Effector memory CD4-positive, alpha-beta T cell (primary cell): ENCODE measurements at regions not wholly inside any gene's neighbourhood (a gene's known extent, or its start where the extent isn't known, plus 50 kb on each side); places are given as distances from the start of the nearest gene placed in this dataset.

ENCODE experiments used
- DNase-seq, 3 donors: peaks; one replicate each; pipeline ENCODE4 v3.0.0-alpha.2; 2020
- H3K27ac ChIP-seq: 2 replicates; pipeline ENCODE4 v1.7.0; 2013; ENCODE audit warnings: mild to moderate bottlenecking, low read length, moderate library complexity; ENCODE audit not compliant: insufficient read depth, poor library complexity, severe bottlenecking
- H3K27me3 ChIP-seq: replicated peaks from 2 replicates; pipeline ENCODE4 v1.7.0; 2013; ENCODE audit warnings: mild to moderate bottlenecking, low read length; ENCODE audit not compliant: insufficient read depth, control insufficient read depth, poor library complexity, severe bottlenecking
- H3K36me3 ChIP-seq: 2 replicates; pipeline ENCODE4 v1.7.0; 2013; ENCODE audit warnings: mild to moderate bottlenecking, low read length, moderate library complexity; ENCODE audit not compliant: control insufficient read depth, insufficient read depth
- H3K4me1 ChIP-seq: 2 replicates; pipeline ENCODE4 v1.7.0; 2013; ENCODE audit warnings: low read length, mild to moderate bottlenecking; ENCODE audit not compliant: control insufficient read depth, insufficient read depth, poor library complexity, severe bottlenecking
- H3K4me3 ChIP-seq: 2 replicates; pipeline ENCODE4 v1.7.0; 2013; ENCODE audit warnings: low read length, low read depth, mild to moderate bottlenecking; ENCODE audit not compliant: insufficient read depth, poor library complexity, severe bottlenecking
- H3K9me3 ChIP-seq: 2 replicates; pipeline ENCODE4 v1.7.0; 2013; ENCODE audit warnings: mild to moderate bottlenecking, low read length, moderate library complexity; ENCODE audit not compliant: control insufficient read depth

DNA sequence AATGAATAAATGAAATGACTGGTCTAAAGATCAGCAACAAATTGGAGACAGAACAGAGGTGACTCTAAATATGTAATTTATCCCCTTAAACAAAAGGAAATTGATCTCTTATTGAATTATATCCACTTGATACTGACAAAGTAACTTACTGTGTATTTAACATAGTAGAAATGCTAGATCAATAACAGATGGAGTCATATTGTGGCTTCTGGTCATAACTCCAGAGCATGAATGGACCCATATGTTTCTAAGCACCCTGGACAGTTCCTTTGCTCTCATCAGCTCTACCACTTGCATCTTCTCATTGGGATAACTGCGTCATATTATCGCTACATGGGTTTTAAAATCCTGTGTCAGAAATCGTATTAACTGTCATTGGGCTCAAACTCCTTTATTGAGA is 222.3 kb downstream of the ETS1 start:
- no peak for DNase-seq
- H3K27me3 ChIP-seq, result no peaks in the 10 kb centered on the region
- H3K4me3 ChIP-seq, result no peak overlapping the region
- H3K27ac ChIP-seq, result no peak overlapping the region
- no peaks in the 10 kb centered on the region for H3K36me3 ChIP-seq
- no peaks in the 10 kb centered on the region for H3K4me1 ChIP-seq
- no peaks in the 10 kb centered on the region for H3K9me3 ChIP-seq

DNA sequence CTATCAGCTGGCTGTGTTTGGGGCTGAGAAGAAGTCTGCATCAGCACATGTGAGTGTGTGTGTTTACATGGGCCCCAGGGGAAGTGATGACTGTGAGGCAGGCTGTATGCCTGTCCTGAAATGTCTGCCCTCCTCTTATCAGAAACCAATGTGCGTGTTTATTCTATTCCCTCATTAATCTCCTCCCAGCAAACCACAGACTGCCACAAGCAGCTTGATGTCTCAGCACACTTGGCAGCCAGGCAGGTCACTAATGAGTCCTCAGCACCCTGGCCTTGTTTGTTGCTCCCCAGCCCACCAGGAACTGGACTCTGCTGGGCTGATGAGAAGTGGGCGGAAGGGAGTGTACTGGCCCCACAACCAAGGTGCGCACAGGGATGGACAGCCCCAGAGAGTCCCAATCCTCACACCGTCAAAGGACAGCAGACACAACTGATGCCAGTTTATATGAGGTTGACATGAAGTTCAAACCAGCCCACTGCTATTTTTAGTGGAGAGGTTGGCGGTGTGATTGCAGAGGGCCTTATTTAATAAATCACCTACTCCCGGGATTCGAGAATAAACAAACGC is 225.8 kb downstream of the ETS1 start:
- Histone ChIP-seq H3K4me1 (no peaks in the 10 kb centered on the region), H3K9me3 (no peaks in the 10 kb centered on the region), H3K27me3 (no peaks in the 10 kb centered on the region), H3K27ac (no peak overlapping the region), H3K4me3 (no peak overlapping the region), H3K36me3 (no peaks in the 10 kb centered on the region)
- DNase-seq, result no peak

DNA sequence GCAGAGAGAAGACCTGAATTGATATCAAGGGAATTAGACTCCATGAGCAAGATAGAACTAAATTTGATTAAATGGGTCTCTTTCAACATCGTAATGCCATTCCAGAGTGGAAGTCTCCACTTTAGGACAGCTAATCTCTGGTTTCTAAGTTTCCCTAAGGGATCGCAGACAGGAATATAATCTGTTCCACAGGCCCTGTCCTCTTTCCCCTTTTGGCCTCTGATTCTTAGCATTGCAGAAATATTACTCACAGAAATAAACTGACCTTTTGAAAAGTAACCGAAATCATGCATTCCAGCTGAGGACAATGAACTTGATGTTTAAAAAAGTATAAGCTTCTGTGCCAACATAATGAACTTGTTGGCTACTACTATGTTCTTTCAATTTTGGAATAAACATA is 227.8 kb downstream of the ETS1 start:
- H3K4me1 ChIP-seq, result no peaks in the 10 kb centered on the region
- H3K27me3 ChIP-seq, result no peaks in the 10 kb centered on the region
- H3K4me3 ChIP-seq, result no peak overlapping the region
- no peaks in the 10 kb centered on the region for H3K36me3 ChIP-seq
- H3K9me3 ChIP-seq, result no peaks in the 10 kb centered on the region
- DNase-seq, result no peak
- no peak overlapping the region for H3K27ac ChIP-seq

DNA sequence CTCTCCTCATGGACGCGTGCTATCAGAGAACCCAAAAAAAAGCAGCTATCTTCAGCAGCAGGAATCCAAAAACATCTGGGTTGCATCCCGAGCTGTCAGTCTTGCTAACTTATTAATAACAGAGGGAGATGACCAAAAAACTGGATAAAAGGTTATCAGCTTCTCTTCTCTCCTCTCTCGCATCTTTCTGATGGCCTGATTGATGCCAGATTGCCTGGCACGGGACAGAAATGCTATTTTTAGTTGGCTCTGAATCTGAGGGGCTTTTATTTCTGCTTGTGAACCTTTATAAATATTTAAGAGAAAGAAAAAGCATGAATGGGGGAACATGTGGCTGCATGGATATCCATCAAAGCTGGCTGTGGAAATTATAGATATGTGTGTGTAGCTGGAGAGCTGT is 230.3 kb downstream of the ETS1 start:
- Histone ChIP-seq H3K4me3 (no peak overlapping the region), H3K27me3 (no peaks in the 10 kb centered on the region), H3K27ac (no peak overlapping the region), H3K36me3 (no peaks in the 10 kb centered on the region), H3K4me1 (no peaks in the 10 kb centered on the region), H3K9me3 (no peaks in the 10 kb centered on the region)
- DNase-seq, result no peak

DNA sequence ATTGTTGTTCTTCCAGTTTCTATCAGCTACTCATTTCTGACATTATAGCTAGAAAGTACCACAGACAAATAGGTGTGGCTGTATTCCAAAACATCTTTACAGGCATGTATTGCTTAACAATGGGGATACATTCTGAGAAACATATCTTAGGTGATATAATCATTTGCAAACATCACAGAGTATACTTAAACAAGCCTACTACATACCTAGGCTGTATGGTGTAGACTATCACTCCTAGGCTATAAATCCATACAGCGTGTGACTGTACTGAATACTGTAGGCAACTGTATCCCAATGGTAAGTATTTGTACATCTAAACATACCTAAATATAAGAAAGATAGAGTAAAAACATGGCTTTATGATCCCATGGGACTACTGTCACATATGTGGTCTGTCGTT is 231.8 kb downstream of the ETS1 start:
- H3K27ac ChIP-seq, result no peak overlapping the region
- no peak for DNase-seq
- H3K4me1 ChIP-seq, result peaks cover under 1% of the 10 kb centered on the region
- no peaks in the 10 kb centered on the region for H3K36me3 ChIP-seq
- no peaks in the 10 kb centered on the region for H3K9me3 ChIP-seq
- no peak overlapping the region for H3K4me3 ChIP-seq
- no peaks in the 10 kb centered on the region for H3K27me3 ChIP-seq

DNA sequence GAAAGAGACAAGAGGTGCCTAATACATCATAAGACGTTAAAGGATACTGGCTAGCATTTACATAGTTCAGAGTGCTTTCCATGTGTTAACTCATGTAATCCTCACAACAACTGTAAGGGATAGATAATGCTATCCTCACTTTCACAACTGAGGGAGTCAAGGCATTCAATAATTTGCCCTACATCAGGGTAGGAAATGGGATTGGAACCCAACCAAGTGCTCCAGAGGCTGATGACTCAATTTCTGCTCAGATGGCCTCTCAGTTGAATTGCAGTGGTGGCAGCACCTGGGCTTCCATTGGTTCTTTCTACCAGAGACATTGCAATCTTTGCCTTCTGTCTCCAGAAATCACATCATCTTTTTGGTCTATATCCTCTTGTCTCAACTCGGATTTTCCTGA is 232.9 kb downstream of the ETS1 start:
- DNase-seq, result no peak
- H3K4me1 ChIP-seq, result peaks cover 11% of the 10 kb centered on the region

DNA sequence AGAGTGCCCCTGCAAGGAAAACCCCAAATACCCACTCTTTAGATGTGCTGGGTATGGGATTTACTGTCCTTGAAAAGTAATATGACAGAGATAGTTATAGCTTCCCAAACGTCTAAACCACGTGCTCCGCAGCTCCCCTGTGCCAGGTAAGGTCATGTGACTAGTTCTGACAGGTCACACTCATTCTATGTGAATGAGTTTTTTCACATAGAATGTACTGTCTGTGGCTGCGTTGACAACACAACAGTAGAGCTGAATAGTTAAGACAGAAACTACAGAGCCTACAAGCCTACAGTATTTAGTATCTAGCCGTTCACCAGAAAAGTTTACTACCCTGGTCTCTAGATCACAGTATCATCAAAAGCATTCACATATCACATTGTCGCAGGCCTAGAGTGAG is 236.2 kb downstream of the ETS1 start:
- Histone ChIP-seq H3K4me3 (no peak overlapping the region), H3K9me3 (no peaks in the 10 kb centered on the region), H3K36me3 (no peaks in the 10 kb centered on the region), H3K27me3 (no peaks in the 10 kb centered on the region), H3K27ac (no peak overlapping the region), H3K4me1 (peaks cover 21% of the 10 kb centered on the region)
- no peak for DNase-seq

More for the DNA sequence above, 232.9 kb downstream of the ETS1 start:
- H3K36me3 ChIP-seq, result no peaks in the 10 kb centered on the region
- no peak overlapping the region for H3K27ac ChIP-seq
- H3K4me3 ChIP-seq, result no peak overlapping the region
- H3K9me3 ChIP-seq, result no peaks in the 10 kb centered on the region
- H3K27me3 ChIP-seq, result no peaks in the 10 kb centered on the region

DNA sequence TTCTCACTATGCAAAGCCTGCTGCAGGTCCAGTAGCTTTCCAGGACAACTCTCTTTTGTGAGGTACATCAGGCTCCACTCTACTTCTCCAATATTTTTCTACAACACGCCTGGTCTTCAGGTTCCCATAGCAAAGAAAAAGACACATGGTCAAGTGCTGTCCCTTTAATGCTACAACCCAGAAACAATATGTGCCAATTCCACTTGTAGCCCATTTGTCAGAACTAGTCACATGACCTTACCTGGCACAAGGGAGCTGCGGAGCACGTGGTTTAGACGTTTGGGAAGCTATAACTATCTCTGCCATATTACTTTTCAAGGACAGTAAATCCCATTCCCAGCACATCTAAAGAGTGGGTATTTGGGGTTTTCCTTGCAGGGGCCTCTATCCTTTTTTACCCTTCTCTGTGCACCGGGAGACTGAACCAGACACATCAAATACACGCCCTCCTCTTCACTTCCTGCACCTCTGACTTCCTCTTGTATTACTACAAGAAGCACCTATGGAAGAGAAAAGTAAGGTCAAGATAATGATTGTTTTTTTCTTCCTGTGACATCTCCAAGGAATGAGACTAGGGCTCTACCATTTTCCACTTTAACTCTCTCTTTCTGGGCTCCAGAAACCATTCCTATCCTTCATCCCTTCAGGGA is 237.6 kb downstream of the ETS1 start:
- Histone ChIP-seq H3K4me1 (peaks cover 27% of the 10 kb centered on the region), H3K27ac (no peak overlapping the region), H3K36me3 (no peaks in the 10 kb centered on the region), H3K27me3 (no peaks in the 10 kb centered on the region), H3K9me3 (no peaks in the 10 kb centered on the region), H3K4me3 (no peak overlapping the region)
- DNase-seq, result no peak

DNA sequence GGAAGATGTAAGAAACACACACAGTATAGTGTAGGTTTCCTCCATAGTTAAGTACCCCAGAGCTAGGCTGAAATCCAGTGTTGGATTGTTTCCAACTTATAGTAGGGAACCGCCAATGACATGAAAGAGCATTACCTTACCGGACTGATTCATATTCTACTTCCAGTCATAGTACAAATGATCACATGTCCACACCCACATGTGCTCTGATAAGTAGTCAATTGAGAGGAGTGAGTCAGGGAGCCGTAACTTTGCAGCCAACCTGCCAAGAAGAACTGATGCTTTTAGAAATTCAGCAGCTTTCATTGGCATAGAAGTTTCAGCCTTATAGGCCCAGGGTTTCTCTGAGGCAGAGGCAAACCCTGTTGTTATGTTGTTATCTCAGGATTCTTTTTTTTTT is 240.6 kb downstream of the ETS1 start:
- DNase-seq, result no peak
- no peaks in the 10 kb centered on the region for H3K27me3 ChIP-seq
- peaks cover 56% of the 10 kb centered on the region for H3K4me1 ChIP-seq

DNA sequence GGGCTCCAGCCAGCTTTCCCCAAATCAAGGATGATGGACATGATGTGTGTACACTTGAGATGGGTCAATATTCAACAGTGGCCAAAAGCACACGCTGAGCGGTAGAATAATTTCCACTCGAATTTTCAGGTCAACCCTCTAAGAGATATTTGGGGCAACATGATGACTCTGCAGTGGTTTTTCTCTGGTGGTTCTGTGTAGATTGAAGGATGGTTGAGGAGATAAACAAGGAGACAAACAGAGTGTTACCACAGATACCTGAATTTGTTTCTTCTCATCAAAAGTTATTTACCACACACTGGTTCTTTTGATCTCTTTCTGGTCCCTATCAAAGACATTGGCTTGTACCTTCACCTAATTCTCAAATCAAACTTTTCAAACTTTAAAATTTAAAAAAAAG is 242.0 kb downstream of the ETS1 start:
- peak overlapping the region; percentile 94 for H3K27ac ChIP-seq
- H3K36me3 ChIP-seq, result no peaks in the 10 kb centered on the region
- H3K4me1 ChIP-seq, result peaks cover 66% of the 10 kb centered on the region
- H3K27me3 ChIP-seq, result no peaks in the 10 kb centered on the region
- no peak overlapping the region for H3K4me3 ChIP-seq
- no peak for DNase-seq
- no peaks in the 10 kb centered on the region for H3K9me3 ChIP-seq

More for the DNA sequence above, 240.6 kb downstream of the ETS1 start:
- Histone ChIP-seq H3K27ac (peak overlapping the region; percentile 15), H3K9me3 (no peaks in the 10 kb centered on the region), H3K4me3 (no peak overlapping the region), H3K36me3 (no peaks in the 10 kb centered on the region)
